IgD-negative memory B cell (primary cell): ENCODE measurements at regions not wholly inside any gene's neighbourhood (a gene's known extent, or its start where the extent isn't known, plus 50 kb on each side); places are given as distances from the start of the nearest gene placed in this dataset.
"Not testable (repeated sequence)": the region's sequence is repeated elsewhere in the genome, so short reads cannot be mapped to it uniquely, and the experiment has no call there.

Source experiments
- H3K27ac Mint-ChIP-seq, 3 donors: one replicate each; pipeline ENCODE4 v1.8.0; 2020 to 2022; ENCODE audit warnings: mild to moderate bottlenecking in 3 of 3, mixed read lengths in 3 of 3, moderate library complexity in 1 of 3
- H3K27me3 Mint-ChIP-seq: one replicate; pipeline ENCODE4 v1.8.0; 2021; ENCODE audit warnings: mixed read lengths
- H3K36me3 Mint-ChIP-seq: one replicate; pipeline ENCODE4 v1.8.0; 2020; ENCODE audit warnings: mild to moderate bottlenecking, mixed read lengths
- H3K4me1 Mint-ChIP-seq, 3 donors: one replicate each; pipeline ENCODE4 v1.8.0; 2020 to 2022; ENCODE audit warnings: mixed read lengths in 3 of 3, mild to moderate bottlenecking in 1 of 3
- H3K4me3 Mint-ChIP-seq, 4 donors: one replicate each; pipeline ENCODE4 v1.8.0; 2020 to 2022; ENCODE audit warnings: mild to moderate bottlenecking in 4 of 4, mixed read lengths in 4 of 4, moderate library complexity in 3 of 4
- H3K9me3 Mint-ChIP-seq, 3 donors: one replicate each; pipeline ENCODE4 v1.8.0; 2020 to 2021; ENCODE audit warnings: mixed read lengths in 3 of 3, mild to moderate bottlenecking in 1 of 3

- Mint-ChIP-seq H3K4me3 (no peak overlapping the region), H3K27ac (no peak overlapping the region), H3K9me3 (peaks cover 0 to 1% (median 0%) of the 10 kb centered on the region in 3 donors), H3K4me1 (no peaks in the 10 kb centered on the region), H3K27me3 (no peaks in the 10 kb centered on the region), H3K36me3 (no peaks in the 10 kb centered on the region)
Observed at GRCh38 chr13:66200555-66200954, 1029.6 kb downstream of the PCDH9 start.

DNA sequence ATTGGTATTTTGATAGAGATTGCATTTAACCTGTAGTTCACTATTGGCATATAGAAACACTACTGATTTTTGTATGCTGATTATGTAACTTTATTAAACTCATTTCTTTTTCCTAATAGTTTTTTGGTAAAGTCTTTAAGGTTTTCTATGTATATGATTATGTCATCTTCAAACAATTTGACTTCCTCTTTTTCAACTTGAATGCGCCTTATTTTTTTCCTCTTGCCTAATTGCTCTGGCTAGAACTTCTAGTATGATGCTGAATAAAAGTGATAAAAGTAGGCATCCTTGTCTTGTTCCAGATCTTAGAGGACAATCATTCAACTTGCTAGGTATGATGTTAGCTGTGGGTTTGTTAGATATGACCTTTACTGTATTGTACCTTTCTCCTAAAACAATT is 1034.9 kb downstream of the PCDH9 start:
- H3K4me3 Mint-ChIP-seq, result no peak overlapping the region
- H3K36me3 Mint-ChIP-seq, result no peaks in the 10 kb centered on the region
- H3K4me1 Mint-ChIP-seq, result no peaks in the 10 kb centered on the region
- H3K9me3 Mint-ChIP-seq, result peaks cover 0 to 8% (median 1%) of the 10 kb centered on the region in 3 donors
- no peak overlapping the region for H3K27ac Mint-ChIP-seq
- no peaks in the 10 kb centered on the region for H3K27me3 Mint-ChIP-seq

- no peak overlapping the region for H3K4me3 Mint-ChIP-seq
- peaks cover 0 to 8% (median 2%) of the 10 kb centered on the region in 3 donors for H3K9me3 Mint-ChIP-seq
- no peaks in the 10 kb centered on the region for H3K27me3 Mint-ChIP-seq
- no peak overlapping the region for H3K27ac Mint-ChIP-seq
- no peaks in the 10 kb centered on the region for H3K36me3 Mint-ChIP-seq
- H3K4me1 Mint-ChIP-seq, result no peaks in the 10 kb centered on the region
Observed at GRCh38 chr13:66189986-66190385, 1040.2 kb downstream of the PCDH9 start.

- Mint-ChIP-seq H3K36me3 (no peaks in the 10 kb centered on the region), H3K27me3 (no peaks in the 10 kb centered on the region), H3K4me1 (no peaks in the 10 kb centered on the region), H3K4me3 (no peak overlapping the region), H3K27ac (no peak overlapping the region), H3K9me3 (peaks cover 0 to 4% (median 2%) of the 10 kb centered on the region in 3 donors)
Observed at GRCh38 chr13:66180836-66181235, 1049.3 kb downstream of the PCDH9 start.

- H3K27ac Mint-ChIP-seq, result no peak overlapping the region
Observed at GRCh38 chr13:66171920-66172319, 1058.2 kb downstream of the PCDH9 start.

GRCh38 chr13:66162470-66162869 is 1067.7 kb downstream of the PCDH9 start:
- H3K9me3 Mint-ChIP-seq, result peaks cover 0 to 3% (median 1%) of the 10 kb centered on the region in 3 donors
- H3K27ac Mint-ChIP-seq, result no peak overlapping the region
- no peak overlapping the region for H3K4me3 Mint-ChIP-seq
- H3K27me3 Mint-ChIP-seq, result no peaks in the 10 kb centered on the region
- no peaks in the 10 kb centered on the region for H3K4me1 Mint-ChIP-seq
- no peaks in the 10 kb centered on the region for H3K36me3 Mint-ChIP-seq

More at GRCh38 chr13:66171920-66172319, 1058.2 kb downstream of the PCDH9 start:
- no peaks in the 10 kb centered on the region for H3K36me3 Mint-ChIP-seq
- no peak overlapping the region for H3K4me3 Mint-ChIP-seq
- no peaks in the 10 kb centered on the region for H3K27me3 Mint-ChIP-seq
- H3K4me1 Mint-ChIP-seq, result no peaks in the 10 kb centered on the region
- H3K9me3 Mint-ChIP-seq, result peaks cover 0 to 8% (median 2%) of the 10 kb centered on the region in 3 donors

DNA sequence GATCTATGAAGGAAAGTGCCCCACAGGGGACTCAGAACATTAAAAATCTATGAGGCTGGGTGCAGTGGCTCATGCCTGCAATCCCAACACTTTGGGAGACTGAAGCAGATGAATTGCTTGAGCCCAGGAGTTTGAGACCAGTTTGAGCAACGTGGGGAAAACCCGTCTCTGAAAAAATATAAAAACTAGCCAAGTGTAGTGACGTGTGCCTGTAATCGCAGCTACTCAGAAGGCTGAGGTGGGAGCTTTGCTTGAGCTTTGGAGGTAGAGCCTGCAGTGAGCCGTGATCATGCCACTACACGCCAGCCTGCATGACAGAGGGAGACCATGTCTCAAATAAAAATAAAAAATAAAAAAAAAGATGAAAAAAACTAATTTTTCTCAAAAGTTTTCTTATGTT is 1070.6 kb downstream of the PCDH9 start:
- Mint-ChIP-seq H3K9me3 (peaks cover 0 to 1% (median 1%) of the 10 kb centered on the region in 3 donors), H3K4me3 (no peak overlapping the region), H3K36me3 (no peaks in the 10 kb centered on the region), H3K27me3 (no peaks in the 10 kb centered on the region), H3K27ac (no peak overlapping the region), H3K4me1 (no peaks in the 10 kb centered on the region)

GRCh38 chr13:66154976-66155375 is 1075.2 kb downstream of the PCDH9 start:
- no peaks in the 10 kb centered on the region for H3K36me3 Mint-ChIP-seq
- no peaks in the 10 kb centered on the region for H3K27me3 Mint-ChIP-seq
- peaks cover 0 to 3% (median 0%) of the 10 kb centered on the region in 3 donors for H3K9me3 Mint-ChIP-seq
- H3K27ac Mint-ChIP-seq, result no peak overlapping the region
- H3K4me1 Mint-ChIP-seq, result no peaks in the 10 kb centered on the region
- H3K4me3 Mint-ChIP-seq, result no peak overlapping the region

- H3K27ac Mint-ChIP-seq, result no peak overlapping the region
- H3K4me1 Mint-ChIP-seq, result no peaks in the 10 kb centered on the region
- no peak overlapping the region for H3K4me3 Mint-ChIP-seq
- no peaks in the 10 kb centered on the region for H3K27me3 Mint-ChIP-seq
- peaks cover 0 to 3% (median 0%) of the 10 kb centered on the region in 3 donors for H3K9me3 Mint-ChIP-seq
- H3K36me3 Mint-ChIP-seq, result no peaks in the 10 kb centered on the region
Observed at GRCh38 chr13:66154354-66154753, 1075.8 kb downstream of the PCDH9 start.

GRCh38 chr13:66152596-66152995 is 1077.5 kb downstream of the PCDH9 start:
- Mint-ChIP-seq H3K9me3 (peaks cover 0 to 3% (median 0%) of the 10 kb centered on the region in 3 donors), H3K27ac (no peak overlapping the region), H3K4me3 (no peak overlapping the region), H3K27me3 (no peaks in the 10 kb centered on the region), H3K36me3 (no peaks in the 10 kb centered on the region), H3K4me1 (no peaks in the 10 kb centered on the region)

- H3K36me3 Mint-ChIP-seq, H3K27me3 Mint-ChIP-seq, H3K27ac Mint-ChIP-seq, H3K4me1 Mint-ChIP-seq, H3K9me3 Mint-ChIP-seq: not testable (repeated sequence)
- peak overlapping the region in 1 of 4 donors; percentile 5 for H3K4me3 Mint-ChIP-seq
Observed at GRCh38 chr13:66144357-66144756, 1085.8 kb downstream of the PCDH9 start.

GRCh38 chr13:66139701-66140100 is 1090.4 kb downstream of the PCDH9 start:
- Mint-ChIP-seq H3K4me3 (no peak overlapping the region), H3K27me3 (no peaks in the 10 kb centered on the region), H3K4me1 (peaks cover 0 to 18% (median 9%) of the 10 kb centered on the region in 3 donors), H3K36me3 (no peaks in the 10 kb centered on the region), H3K27ac (no peak overlapping the region), H3K9me3 (peaks cover 0 to 5% (median 3%) of the 10 kb centered on the region in 3 donors)

DNA sequence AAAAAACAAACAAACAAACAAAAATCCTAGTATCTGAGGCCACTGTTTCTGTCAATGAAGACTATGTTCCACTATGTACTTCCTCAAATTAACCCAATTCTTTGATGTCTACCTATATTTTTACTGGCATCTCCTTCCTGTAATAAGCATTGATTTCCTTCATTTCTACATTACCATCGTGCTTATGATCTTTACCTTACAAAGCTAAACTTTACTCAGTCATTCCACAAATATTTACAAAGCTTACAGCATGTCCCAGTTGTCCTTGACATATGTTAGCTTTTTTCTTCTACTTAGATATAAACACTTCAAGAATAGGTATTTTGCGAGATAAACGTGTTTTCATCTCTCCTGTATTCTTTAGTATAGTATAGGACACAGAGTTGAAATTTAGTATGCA is 1090.9 kb downstream of the PCDH9 start:
- no peak overlapping the region for H3K4me3 Mint-ChIP-seq
- H3K9me3 Mint-ChIP-seq, result peaks cover 0 to 5% (median 3%) of the 10 kb centered on the region in 3 donors
- peaks cover 0 to 18% (median 9%) of the 10 kb centered on the region in 3 donors for H3K4me1 Mint-ChIP-seq
- no peaks in the 10 kb centered on the region for H3K27me3 Mint-ChIP-seq
- H3K36me3 Mint-ChIP-seq, result no peaks in the 10 kb centered on the region
- no peak overlapping the region for H3K27ac Mint-ChIP-seq

- peak overlapping the region in 1 of 3 donors; percentile 46 for H3K27ac Mint-ChIP-seq
- H3K4me1 Mint-ChIP-seq, result peaks cover 0 to 18% (median 9%) of the 10 kb centered on the region in 3 donors
- peaks cover 0 to 5% (median 3%) of the 10 kb centered on the region in 3 donors for H3K9me3 Mint-ChIP-seq
- H3K4me3 Mint-ChIP-seq, result no peak overlapping the region
- no peaks in the 10 kb centered on the region for H3K36me3 Mint-ChIP-seq
- H3K27me3 Mint-ChIP-seq, result no peaks in the 10 kb centered on the region
Observed at GRCh38 chr13:66138172-66138811, 1091.8 kb downstream of the PCDH9 start.

DNA sequence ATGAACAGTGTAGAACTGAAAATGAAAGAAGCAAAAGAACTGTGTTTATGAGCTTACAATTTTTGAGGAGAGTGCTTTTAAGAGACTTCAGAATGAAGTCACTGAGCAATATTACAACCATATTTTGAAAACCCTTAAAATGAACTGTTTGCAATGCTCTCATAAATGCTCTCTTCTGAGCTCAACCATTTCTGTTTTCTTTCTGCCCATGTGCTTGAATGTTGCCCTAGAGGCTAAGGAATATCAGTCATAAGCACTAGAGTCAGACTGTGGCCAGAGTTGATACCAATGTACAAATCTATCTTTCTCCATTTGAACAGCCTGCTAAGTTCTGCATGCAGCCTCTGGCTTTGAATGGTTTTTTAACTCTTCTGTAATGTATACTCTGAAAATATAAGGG is 1092.8 kb downstream of the PCDH9 start:
- Mint-ChIP-seq H3K27ac (no peak overlapping the region), H3K36me3 (no peaks in the 10 kb centered on the region), H3K9me3 (peaks cover 0 to 5% (median 3%) of the 10 kb centered on the region in 3 donors), H3K27me3 (no peaks in the 10 kb centered on the region), H3K4me3 (no peak overlapping the region), H3K4me1 (peaks cover 0 to 18% (median 9%) of the 10 kb centered on the region in 3 donors)

DNA sequence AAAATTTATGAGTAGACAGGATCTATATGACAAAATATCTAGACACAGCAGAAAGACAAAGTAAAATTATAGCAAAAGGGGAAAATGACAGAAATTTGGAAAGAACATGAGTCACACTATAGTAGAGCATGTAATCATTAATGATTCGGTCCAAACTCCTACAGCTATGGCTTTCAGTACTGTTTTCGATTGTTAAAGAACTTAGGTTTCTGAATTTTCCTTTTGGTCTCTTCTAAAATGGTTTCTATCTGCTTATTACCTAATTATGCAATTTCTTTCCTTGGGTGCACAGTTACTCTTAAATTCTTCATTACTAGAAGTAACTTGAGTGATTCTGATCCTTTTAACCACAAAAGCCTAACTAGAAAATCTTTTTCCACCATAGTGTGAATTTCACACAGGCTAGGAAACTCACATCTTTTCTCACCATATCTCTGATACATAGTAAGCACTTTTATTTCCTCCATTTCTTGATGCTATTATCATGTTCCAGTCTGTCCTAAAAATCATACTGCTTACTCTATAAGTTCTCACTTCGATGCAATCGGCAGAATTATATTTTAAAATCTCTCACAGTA is 1101.4 kb downstream of the PCDH9 start:
- Mint-ChIP-seq H3K36me3 (no peaks in the 10 kb centered on the region), H3K9me3 (no peaks in the 10 kb centered on the region), H3K4me1 (no peaks in the 10 kb centered on the region), H3K27me3 (no peaks in the 10 kb centered on the region), H3K27ac (no peak overlapping the region), H3K4me3 (no peak overlapping the region)
